Caco-2 (cell line): ENCODE measurements at regions not wholly inside any gene's neighbourhood (a gene's known extent, or its start where the extent isn't known, plus 50 kb on each side); places are given as distances from the start of the nearest gene placed in this dataset.

ENCODE experiments used
- BruUV-seq: library from RNA; stranded (reverse); fragments of 400-500 nt; replicated peaks from 2 replicates; lab custom pipeline; 2021; lab: Mats Ljungman, UMichigan
- CTCF ChIA-PET: fragments of 300-600 bp; sonication (Branson Sonifier 250); formaldehyde crosslinking; loops from one replicate; lab custom pipeline; 2022; ENCODE audit warnings: antibody characterized with exemption; lab: Charles Lee
- POLR2A ChIA-PET: fragments of 300-600 bp; sonication (Branson Sonifier 250); formaldehyde crosslinking; loops from one replicate; lab custom pipeline; 2022; ENCODE audit warnings: antibody characterized with exemption; lab: Charles Lee
- DNase-seq, 2 experiments: peaks; one replicate each; pipeline versions ENCODE4 v3.0.0 to v3.0.0-alpha.2; 2020 to 2022
- H3K27me3 ChIP-seq: replicated peaks from 2 replicates; pipeline ENCODE4 v1.6.0; 2011; ENCODE audit warnings: low read length; ENCODE audit not compliant: control insufficient read depth, insufficient read depth
- H3K36me3 ChIP-seq: 2 replicates; pipeline ENCODE4 v1.5.1; 2011; ENCODE audit warnings: low read length; ENCODE audit not compliant: control insufficient read depth, insufficient read depth
- H3K4me1 ChIP-seq: fragments of 250-450 bp; sonication (Bioruptor Pico); 2 replicates; pipeline ENCODE4 v1.5.1; 2020; ENCODE audit warnings: mild to moderate bottlenecking
- H3K4me3 ChIP-seq: 2 replicates; pipeline ENCODE4 v1.5.1; 2011; ENCODE audit warnings: low read depth, mild to moderate bottlenecking, control low read depth, low read length
- H3K9me3 ChIP-seq: fragments of 250-450 bp; sonication (Bioruptor Pico); 2 replicates; pipeline ENCODE4 v1.5.1; 2020; ENCODE audit warnings: mild to moderate bottlenecking, moderate library complexity
- H3K27ac Mint-ChIP-seq: one replicate; pipeline ENCODE4 v1.8.0; 2022; ENCODE audit warnings: mixed read lengths; ENCODE audit not compliant: unreplicated experiment
- H3K27me3 Mint-ChIP-seq: one replicate; pipeline ENCODE4 v1.8.0; 2022; ENCODE audit warnings: mixed read lengths; ENCODE audit not compliant: insufficient read depth, unreplicated experiment
- H3K36me3 Mint-ChIP-seq: one replicate; pipeline ENCODE4 v1.8.0; 2022; ENCODE audit warnings: mild to moderate bottlenecking, mixed read lengths; ENCODE audit not compliant: insufficient read depth, unreplicated experiment
- H3K4me1 Mint-ChIP-seq: one replicate; pipeline ENCODE4 v1.8.0; 2022; ENCODE audit warnings: low read depth, mixed read lengths; ENCODE audit not compliant: unreplicated experiment
- H3K4me3 Mint-ChIP-seq: one replicate; pipeline ENCODE4 v1.8.0; 2022; ENCODE audit warnings: mild to moderate bottlenecking, moderate library complexity, mixed read lengths; ENCODE audit not compliant: unreplicated experiment
- H3K9me3 Mint-ChIP-seq: one replicate; pipeline ENCODE4 v1.8.0; 2022; ENCODE audit warnings: mixed read lengths; ENCODE audit not compliant: unreplicated experiment
- CTCF ChIP-seq, 2 experiments: fragments of 200-600 bp in 1 of 2; IDR thresholded peaks; 1 replicate in 1 of 2; 2 replicates in 1 of 2; pipeline versions ENCODE4 v1.5.1 to v1.8.0; 2011 to 2022; ENCODE audit warnings: antibody characterized with exemption in 1 of 2, control low read depth in 1 of 2, inconsistent platforms in 1 of 2, low read depth in 1 of 2, low read length in 1 of 2, mild to moderate bottlenecking in 1 of 2, moderate library complexity in 1 of 2; ENCODE audit not compliant: insufficient read depth in 1 of 2, severe bottlenecking in 1 of 2, unreplicated experiment in 1 of 2
- intact Hi-C: fragments of 100-400 bp; cut with micrococcal nuclease; formaldehyde crosslinking; loops from one replicate; pipeline ENCODE4 v1.10.0; 2022; ENCODE audit not compliant: unreplicated experiment

GRCh38 chr5:2311851-2312250 is 429.1 kb upstream of the IRX4 start:
- H3K27ac Mint-ChIP-seq = no peak overlapping the region
- no peaks in the 10 kb centered on the region for H3K4me1 ChIP-seq
- H3K27me3 Mint-ChIP-seq = no peaks in the 10 kb centered on the region
- no peaks in the 10 kb centered on the region for H3K36me3 ChIP-seq
- no peaks in the 10 kb centered on the region for H3K9me3 ChIP-seq
- H3K4me1 Mint-ChIP-seq = no peaks in the 10 kb centered on the region
- H3K36me3 Mint-ChIP-seq = no peaks in the 10 kb centered on the region
- H3K27me3 ChIP-seq = no peaks in the 10 kb centered on the region
- ChIA-PET CTCF (no interaction called here), POLR2A (no interaction called here)
- peaks cover 11% of the 10 kb centered on the region for H3K9me3 Mint-ChIP-seq
- no peak for DNase-seq
- BruUV-seq = no TSS peak
- H3K4me3 ChIP-seq = no peak overlapping the region
- intact Hi-C loops = no loop called here
- no peak overlapping the region for H3K4me3 Mint-ChIP-seq
- TF ChIP-seq CTCF (IDR thresholded peaks at IDR 0.05; ENCODE audit: insufficient read depth in 1 of 2, low read depth in 1 of 2, low read length in 1 of 2, severe bottlenecking in 1 of 2, unreplicated experiment in 1 of 2) = no peak

GRCh38 chr5:2310946-2311345 is 428.2 kb upstream of the IRX4 start:
- TF ChIP-seq CTCF (IDR thresholded peaks at IDR 0.05; ENCODE audit: insufficient read depth in 1 of 2, low read depth in 1 of 2, low read length in 1 of 2, severe bottlenecking in 1 of 2, unreplicated experiment in 1 of 2) = no peak
- H3K4me3 ChIP-seq = no peak overlapping the region
- Mint-ChIP-seq H3K4me3 (no peak overlapping the region), H3K4me1 (no peaks in the 10 kb centered on the region), H3K9me3 (peaks cover 11% of the 10 kb centered on the region), H3K36me3 (no peaks in the 10 kb centered on the region), H3K27me3 (no peaks in the 10 kb centered on the region), H3K27ac (no peak overlapping the region)
- ChIA-PET POLR2A (no interaction called here), CTCF (no interaction called here)
- intact Hi-C loops = no loop called here
- DNase-seq = no peak
- no peaks in the 10 kb centered on the region for H3K27me3 ChIP-seq
- H3K4me1 ChIP-seq = no peaks in the 10 kb centered on the region
- no TSS peak for BruUV-seq
- H3K36me3 ChIP-seq = no peaks in the 10 kb centered on the region
- no peaks in the 10 kb centered on the region for H3K9me3 ChIP-seq

DNA sequence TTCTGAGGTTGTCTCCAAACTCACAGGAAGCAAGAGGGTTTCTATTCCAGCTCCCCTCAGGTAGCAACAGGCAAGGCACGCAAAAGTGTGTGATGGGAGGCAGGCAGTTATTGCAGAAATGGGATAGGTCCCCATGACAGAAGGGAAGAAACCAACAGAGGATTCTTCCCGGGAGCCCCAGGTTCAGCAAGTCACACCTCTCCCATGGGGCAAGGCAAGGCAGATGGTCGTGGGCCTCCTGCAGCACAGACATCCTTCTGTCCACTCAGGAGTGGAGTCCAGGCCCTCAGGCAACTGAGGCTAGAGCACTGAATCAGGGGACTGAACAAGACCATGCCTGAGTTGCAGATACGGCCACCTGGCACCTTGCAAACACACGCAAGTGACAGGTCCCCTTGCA is 424.9 kb upstream of the IRX4 start:
- H3K36me3 Mint-ChIP-seq = no peaks in the 10 kb centered on the region
- H3K36me3 ChIP-seq = no peaks in the 10 kb centered on the region
- CTCF ChIA-PET = no interaction called here
- no peak overlapping the region for H3K27ac Mint-ChIP-seq
- H3K4me3 ChIP-seq = no peak overlapping the region
- no peaks in the 10 kb centered on the region for H3K27me3 ChIP-seq
- no peak for DNase-seq
- no peak overlapping the region for H3K4me3 Mint-ChIP-seq
- no peaks in the 10 kb centered on the region for H3K9me3 Mint-ChIP-seq
- intact Hi-C loops = no loop called here
- POLR2A ChIA-PET = no interaction called here
- H3K4me1 Mint-ChIP-seq = no peaks in the 10 kb centered on the region
- TF ChIP-seq CTCF (IDR thresholded peaks at IDR 0.05; ENCODE audit: insufficient read depth in 1 of 2, low read depth in 1 of 2, low read length in 1 of 2, severe bottlenecking in 1 of 2, unreplicated experiment in 1 of 2) = no peak
- no peaks in the 10 kb centered on the region for H3K9me3 ChIP-seq
- no peaks in the 10 kb centered on the region for H3K27me3 Mint-ChIP-seq
- no peaks in the 10 kb centered on the region for H3K4me1 ChIP-seq
- BruUV-seq = no TSS peak
